Kidney epithelial cell (primary cell): ENCODE measurements at regions not wholly inside any gene's neighbourhood (a gene's known extent, or its start where the extent isn't known, plus 50 kb on each side); places are given as distances from the start of the nearest gene placed in this dataset.
"Not testable (repeated sequence)": the region's sequence is repeated elsewhere in the genome, so short reads cannot be mapped to it uniquely, and the experiment has no call there.

Experiments
- DNase-seq: peaks from one replicate; pipeline ENCODE4 v3.0.0-alpha.2; 2010; ENCODE audit warnings: low read depth
- H3K27me3 ChIP-seq: 2 replicates; pipeline ENCODE4 v1.6.0; 2011; ENCODE audit warnings: low read length; ENCODE audit not compliant: control insufficient read depth, insufficient read depth
- H3K36me3 ChIP-seq: 2 replicates; pipeline ENCODE4 v1.5.1; 2011; ENCODE audit warnings: low read length; ENCODE audit not compliant: control insufficient read depth, insufficient read depth
- H3K4me3 ChIP-seq: 2 replicates; pipeline ENCODE4 v1.5.1; 2011; ENCODE audit warnings: low read depth, mild to moderate bottlenecking, control low read depth, low read length
- CTCF ChIP-seq: IDR thresholded peaks from 2 replicates; pipeline ENCODE4 v1.5.1; 2011; ENCODE audit warnings: mild to moderate bottlenecking, moderate library complexity, low read length, control low read depth, inconsistent platforms; ENCODE audit not compliant: insufficient read depth, poor library complexity, severe bottlenecking

- no peak for DNase-seq
- no peak for TF ChIP-seq CTCF
Measured at GRCh38 chr14:97061714-97062113, 264.5 kb downstream of the VRK1 start.

GRCh38 chr14:97065305-97066067 lies 268.3 kb downstream of the VRK1 start:
- no peaks in the 10 kb centered on the region for H3K36me3 ChIP-seq
- no peaks in the 10 kb centered on the region for H3K27me3 ChIP-seq
- DNase-seq, result no peak

More at GRCh38 chr14:97061714-97062113, 264.5 kb downstream of the VRK1 start:
- H3K4me3 ChIP-seq, result no peak overlapping the region
- no peaks in the 10 kb centered on the region for H3K27me3 ChIP-seq
- H3K36me3 ChIP-seq, result no peaks in the 10 kb centered on the region

GRCh38 chr14:97066068-97066899 lies 269.1 kb downstream of the VRK1 start:
- H3K27me3 ChIP-seq, result no peaks in the 10 kb centered on the region
- H3K36me3 ChIP-seq, result no peaks in the 10 kb centered on the region
- TF ChIP-seq CTCF, result no peak
- no peak overlapping the region for H3K4me3 ChIP-seq
- DNase-seq, result no peak

More at GRCh38 chr14:97065305-97066067, 268.3 kb downstream of the VRK1 start:
- TF ChIP-seq CTCF, result no peak
- no peak overlapping the region for H3K4me3 ChIP-seq

- H3K36me3 ChIP-seq, H3K4me3 ChIP-seq, H3K27me3 ChIP-seq, DNase-seq: not testable (repeated sequence)
Measured at GRCh38 chr14:97068293-97068692, 271.1 kb downstream of the VRK1 start.

GRCh38 chr14:97070259-97070658 lies 273.1 kb downstream of the VRK1 start:
- no peak for DNase-seq
- TF ChIP-seq CTCF, result no peak
- H3K36me3 ChIP-seq, result no peaks in the 10 kb centered on the region
- H3K4me3 ChIP-seq, result no peak overlapping the region
- H3K27me3 ChIP-seq, result no peaks in the 10 kb centered on the region

GRCh38 chr14:97071177-97071576 lies 274.0 kb downstream of the VRK1 start:
- no peak for TF ChIP-seq CTCF
- DNase-seq, result no peak
- Histone ChIP-seq H3K4me3 (no peak overlapping the region), H3K36me3 (no peaks in the 10 kb centered on the region), H3K27me3 (no peaks in the 10 kb centered on the region)
